NCI-H146 treated with DMSO at 0.1 percent for 48 hours (cell line): ENCODE measurements at regions not wholly inside any gene's neighbourhood (a gene's known extent, or its start where the extent isn't known, plus 50 kb on each side); places are given as distances from the start of the nearest gene placed in this dataset.

ENCODE experiments used
- DNase-seq: peaks from one replicate; lab custom pipeline; 2025; ENCODE audit not compliant: unreplicated experiment; lab: John Stamatoyannopoulos, UW

DNA sequence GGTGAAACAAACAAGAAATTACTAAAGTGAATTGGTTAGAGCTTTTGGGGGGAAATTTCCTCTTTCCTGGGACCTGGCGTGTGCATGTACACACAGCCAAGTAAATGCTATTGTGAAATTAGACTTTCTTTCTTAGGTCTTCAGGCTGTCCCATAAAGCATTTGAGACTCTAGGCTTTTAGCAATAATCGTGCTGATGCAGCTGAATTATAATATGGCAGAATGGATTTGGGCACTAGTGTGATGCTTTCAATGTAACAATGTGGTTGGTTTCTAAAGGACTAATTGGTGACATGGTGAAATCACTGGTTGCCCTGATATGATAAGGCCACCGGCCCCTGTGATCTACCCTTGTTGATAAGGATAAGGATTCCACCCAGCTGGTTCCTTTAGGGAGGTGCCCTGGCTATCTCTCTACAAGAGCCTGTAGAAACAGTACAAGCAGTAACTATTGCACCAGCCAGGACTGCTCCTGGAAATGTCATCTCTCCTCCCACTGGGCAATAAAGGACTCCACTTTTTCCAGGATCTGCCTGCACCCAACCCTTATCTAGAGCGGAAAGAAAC, 164.1 kb downstream of the TFAP2A start:
- DNase-seq: no peak

DNA sequence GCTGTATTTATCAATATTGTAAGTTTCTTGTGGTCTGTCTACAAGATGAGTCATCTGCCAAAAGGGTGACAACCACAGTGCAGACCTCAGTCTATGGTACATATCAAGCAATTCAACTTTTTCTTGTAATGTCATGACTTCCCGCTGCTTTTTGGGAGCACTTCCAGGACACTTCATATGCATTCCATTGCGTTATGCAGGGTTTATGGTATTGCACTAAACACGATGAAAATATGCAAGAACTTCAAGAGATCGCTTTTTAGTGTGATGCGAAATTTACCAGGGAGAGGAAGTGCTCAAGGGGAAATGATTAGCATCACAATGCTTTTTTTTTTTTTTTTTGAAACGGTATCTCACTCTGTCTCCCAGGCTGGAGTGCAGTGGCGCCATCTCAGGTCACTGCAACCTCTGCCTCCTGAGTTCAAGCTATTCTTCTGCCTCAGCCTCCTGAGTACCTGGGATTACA, 166.5 kb downstream of the TFAP2A start:
- DNase-seq: no peak

DNA sequence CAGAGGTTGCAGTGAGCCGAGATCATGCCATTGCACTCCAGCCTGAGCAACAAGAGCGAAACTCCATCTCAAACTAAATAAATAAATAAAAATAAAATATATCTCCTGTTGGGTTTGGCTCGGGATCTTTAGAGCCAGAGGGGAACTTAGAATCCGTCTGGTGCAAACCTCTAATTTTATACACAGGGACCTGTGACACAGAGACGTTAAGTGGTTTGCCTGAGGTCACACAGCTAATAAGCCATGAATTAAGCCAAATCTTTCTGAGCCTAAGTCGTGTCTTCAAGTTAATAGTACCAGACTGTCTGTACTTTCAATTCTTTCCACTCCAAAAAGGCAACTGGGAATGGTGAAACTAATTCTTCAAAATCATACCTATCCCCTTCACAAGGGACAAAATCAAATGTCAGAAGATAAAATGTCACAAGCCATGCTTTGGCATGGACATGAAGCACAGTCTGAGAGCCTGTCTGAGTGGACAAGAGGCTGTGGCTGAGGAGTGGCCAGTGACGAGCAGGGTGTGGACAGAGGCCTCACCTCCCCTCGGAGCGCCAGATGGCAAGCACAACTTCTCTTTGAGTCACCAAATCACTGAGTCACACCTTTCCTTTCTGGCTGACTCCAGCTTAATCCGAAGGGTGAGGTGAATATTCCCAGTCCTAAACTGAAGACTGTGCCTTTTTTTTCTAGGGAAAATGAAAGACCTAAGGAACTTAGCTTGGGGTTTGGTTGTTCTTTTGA, 177.4 kb downstream of the TFAP2A start:
- no peak for DNase-seq

DNA sequence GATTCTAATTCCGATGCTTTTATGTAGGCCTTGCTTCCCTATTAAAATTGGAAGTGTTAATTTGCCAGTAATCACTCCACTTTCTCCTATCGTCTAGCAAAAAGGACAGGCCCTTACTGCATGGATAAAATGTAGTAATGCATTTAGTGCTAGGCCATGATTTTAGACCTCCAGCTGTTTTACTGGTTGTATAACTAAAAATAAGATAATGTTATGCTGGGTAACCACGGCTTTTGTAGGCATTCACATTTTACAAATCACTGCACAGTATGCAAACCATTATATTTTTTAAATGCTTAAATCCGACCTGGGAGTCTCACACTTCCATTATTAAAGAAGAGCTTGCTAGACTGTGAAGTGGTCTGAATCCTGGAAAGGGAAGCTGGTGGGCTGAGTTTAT, 179.5 kb downstream of the TFAP2A start:
- DNase-seq: no peak

DNA sequence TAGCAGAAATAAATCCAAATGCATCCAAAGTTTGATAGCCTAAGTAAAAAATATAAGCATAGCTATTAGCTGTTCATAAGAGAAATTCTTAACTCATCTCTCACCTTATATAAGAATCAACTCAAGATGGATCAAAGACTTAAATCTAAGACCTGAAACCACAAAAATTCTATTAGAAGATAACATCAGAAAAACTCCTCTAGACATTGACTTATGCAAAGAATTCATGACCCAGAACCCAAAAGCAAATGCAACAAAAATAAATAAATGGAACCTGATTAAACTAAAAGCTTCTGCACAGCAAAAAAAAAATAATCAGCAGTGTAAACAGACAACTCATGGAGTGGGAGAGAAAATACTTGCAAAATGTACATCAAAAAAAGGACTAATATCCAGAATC, 184.3 kb downstream of the TFAP2A start:
- no peak for DNase-seq

DNA sequence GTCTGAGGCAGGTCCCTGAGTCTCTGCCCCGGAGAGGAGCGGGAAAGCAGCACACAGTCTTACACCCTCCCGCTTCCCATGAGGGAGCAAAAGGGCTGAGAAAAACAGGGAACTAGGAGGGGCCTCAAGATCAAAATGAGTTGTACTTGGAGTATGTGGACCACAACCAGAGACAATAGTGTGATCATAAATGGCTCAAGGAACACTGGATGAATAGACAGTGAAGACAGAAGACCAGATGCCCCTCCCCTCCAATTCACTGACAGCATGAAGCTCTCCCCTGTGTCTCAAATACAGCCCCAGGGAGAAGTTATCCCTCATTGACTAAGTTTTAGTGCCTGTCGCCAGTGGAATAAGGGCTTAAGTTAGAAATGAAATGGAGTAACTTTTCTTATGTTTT, 191.0 kb downstream of the TFAP2A start:
- DNase-seq: no peak

DNA sequence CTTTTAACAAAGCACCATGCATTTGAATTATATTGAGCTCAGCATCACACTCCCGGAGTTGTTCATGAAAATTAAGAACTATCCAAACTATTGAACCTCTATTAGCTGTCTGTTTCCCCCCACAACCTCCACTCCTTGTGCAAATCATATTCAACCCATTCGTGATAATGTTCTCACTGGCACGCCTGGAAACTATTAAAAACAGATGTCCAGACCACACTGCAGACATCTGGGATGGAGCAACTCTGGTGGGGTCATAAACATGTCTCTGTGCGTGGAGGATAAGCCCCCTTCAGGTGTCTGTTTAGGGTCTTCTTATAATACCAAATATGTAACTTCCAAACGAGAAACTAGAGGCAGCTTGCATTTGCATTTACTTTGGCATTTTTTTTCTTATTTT, 193.7 kb downstream of the TFAP2A start:
- DNase-seq: no peak

DNA sequence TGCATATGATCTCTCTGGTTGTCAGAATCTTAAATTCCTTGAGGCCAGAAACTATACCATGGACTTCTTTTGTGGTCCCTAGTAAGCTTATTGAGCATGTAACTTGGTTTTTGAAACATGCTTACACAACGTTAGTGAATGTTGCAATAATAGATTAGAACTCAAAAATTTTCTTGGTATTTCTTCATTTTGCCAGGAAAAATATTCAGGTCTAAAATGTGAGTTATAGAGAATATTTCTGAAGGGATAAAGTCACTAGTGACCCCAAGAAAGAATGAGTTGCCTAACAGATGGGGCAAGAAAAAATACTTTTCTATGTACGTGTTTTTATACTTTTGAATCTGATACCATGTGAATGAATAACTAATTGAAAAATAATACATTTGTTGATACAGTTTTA, 195.4 kb downstream of the TFAP2A start:
- DNase-seq: no peak

DNA sequence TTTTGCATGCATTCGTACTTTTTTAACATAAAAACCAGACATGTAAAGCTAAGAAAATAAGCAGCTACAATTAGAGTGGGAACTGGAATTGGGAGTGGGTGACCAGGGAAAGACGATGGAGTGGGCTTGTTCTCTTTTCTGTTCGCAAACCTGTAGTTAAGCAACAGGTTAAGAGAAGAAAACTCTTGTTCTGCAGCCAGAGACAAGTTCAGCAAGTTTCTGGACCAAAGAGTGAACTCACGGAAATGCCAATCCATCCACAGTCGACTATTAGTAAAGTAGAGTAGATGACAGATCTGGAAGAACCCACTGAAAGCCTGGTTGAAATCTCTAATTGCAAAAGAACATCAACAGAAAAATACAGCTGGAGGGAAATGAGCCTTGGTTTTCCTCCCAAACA, 197.8 kb downstream of the TFAP2A start:
- no peak for DNase-seq

DNA sequence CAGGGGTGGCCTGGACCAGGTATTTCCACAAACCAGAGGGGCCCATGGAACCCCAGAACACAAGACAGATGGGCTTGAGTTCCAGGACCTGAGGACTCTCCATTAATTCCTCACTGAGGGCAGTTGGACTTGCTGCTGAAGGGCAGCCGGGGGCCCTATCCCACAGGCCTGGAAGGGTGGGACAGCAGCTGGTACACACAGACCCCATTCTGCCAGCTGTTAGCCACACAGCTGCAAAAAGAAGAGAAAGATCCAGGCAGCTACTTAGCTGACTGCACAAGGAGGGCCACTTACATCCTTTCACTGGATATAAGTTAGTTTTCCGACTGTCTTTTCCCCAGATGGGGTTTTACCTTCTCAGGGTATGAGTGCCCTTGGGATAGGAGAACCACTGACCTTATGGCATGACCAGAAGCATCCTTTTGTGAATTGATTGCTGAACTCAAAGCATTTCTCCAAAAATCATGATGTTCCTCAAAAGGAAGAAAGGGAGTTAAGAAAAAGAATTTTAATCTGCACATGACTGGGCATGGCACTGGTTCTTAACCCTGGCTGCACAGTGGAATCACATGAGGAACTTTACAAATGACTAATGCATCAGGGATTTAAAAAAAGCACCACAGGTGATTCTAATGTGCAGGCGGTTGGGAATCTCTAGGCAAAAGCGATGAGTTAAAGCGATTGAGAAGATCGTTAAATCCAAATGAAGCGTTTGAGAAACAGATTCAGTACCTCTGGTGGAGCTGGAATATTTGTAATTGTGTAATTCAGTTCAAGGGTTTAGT, 199.4 kb downstream of the TFAP2A start:
- DNase-seq: no peak

DNA sequence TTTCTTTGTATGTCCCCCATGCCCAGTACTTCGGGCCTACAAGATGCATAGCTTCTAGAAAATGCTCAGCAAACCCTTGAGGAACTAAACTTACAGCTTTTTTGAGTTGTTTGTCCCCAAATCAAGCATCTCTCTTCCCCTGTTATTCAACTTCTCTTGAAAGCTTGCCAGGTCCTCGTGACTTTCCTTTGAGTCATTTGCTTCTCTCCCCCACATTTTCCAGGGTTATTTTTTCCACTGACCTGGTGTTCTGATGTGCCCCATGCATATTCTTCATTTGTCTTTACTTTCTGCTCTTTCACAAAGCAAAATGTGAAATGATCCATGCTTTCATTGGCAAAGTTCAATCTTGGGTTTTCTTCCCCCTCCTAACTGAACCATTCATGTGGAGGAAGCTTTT, 204.8 kb downstream of the TFAP2A start:
- no peak for DNase-seq

DNA sequence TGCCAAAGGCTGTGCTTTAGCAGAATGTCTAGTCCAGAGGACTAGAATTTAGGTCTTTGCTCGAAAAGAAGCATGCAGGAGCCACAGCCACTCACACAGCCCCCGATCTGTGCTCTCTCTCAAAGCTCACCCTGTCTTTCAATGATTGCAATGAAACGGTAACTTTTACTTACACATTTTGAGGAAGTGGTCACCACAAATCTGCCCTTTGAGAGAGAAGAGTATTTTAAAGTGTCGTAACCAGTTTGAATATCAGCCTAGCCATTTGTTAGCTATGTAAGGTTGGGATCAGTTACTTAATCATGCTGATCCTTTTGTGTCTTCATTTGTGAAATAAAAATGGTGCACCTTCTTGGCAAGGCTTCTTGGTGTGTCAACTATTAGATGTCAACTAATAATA, 209.0 kb downstream of the TFAP2A start:
- DNase-seq: no peak

DNA sequence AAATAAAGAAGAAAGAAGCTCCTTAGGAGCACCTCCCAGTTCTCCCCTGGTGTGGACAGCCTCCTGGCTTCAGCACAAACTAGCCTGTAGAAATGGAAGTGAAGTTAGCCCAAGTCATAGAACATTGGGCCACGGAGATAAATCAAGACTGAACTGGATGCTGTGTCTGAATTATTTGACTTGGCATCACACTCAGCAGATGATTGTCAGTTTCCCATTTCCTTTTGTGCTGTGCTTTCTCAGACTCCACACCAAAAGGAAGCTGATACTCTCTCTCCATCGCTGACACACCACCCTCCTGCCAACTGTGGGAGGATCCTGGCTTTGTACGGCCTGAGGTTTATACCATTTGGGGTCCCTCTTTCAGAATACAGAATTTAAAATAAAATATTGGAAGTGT, 209.8 kb downstream of the TFAP2A start:
- no peak for DNase-seq

DNA sequence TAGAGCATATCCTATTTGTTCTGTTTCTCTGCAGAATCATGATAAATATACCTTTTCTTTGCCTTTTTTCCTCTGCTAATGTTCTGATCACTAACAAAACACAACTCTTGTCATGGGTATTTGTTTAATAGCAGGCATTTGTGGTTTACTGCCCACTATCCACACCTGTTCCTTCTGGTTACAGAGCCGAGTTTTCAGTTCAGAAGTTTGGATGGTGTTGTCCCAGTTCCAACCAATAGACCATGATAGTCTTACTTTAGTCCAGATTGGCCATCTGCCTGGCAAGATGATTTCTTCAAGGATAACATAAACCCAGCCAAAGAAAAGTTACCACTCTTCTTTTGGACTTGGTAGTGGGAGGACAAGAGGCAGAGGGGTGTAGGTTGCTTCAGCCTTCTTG, 211.2 kb downstream of the TFAP2A start:
- DNase-seq: no peak

DNA sequence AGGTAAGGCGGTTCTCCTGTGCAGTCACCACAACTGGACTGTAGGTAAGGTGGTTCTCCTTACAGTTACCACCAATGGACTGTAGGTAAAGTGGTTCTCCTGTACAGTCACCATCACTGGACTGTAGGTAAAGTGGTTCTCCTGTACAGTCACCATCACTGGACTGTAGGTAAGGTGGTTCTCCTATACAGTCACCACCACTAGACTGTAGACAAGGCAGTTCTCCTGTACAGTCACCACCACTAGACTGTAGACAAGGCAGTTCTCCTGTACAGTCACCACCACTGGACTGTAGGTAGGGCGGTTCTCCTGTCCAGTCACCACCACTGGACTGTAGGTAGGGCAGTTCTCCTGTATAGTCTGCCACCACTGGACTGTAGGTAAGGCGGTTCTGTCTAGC, 212.3 kb downstream of the TFAP2A start:
- no peak for DNase-seq

DNA sequence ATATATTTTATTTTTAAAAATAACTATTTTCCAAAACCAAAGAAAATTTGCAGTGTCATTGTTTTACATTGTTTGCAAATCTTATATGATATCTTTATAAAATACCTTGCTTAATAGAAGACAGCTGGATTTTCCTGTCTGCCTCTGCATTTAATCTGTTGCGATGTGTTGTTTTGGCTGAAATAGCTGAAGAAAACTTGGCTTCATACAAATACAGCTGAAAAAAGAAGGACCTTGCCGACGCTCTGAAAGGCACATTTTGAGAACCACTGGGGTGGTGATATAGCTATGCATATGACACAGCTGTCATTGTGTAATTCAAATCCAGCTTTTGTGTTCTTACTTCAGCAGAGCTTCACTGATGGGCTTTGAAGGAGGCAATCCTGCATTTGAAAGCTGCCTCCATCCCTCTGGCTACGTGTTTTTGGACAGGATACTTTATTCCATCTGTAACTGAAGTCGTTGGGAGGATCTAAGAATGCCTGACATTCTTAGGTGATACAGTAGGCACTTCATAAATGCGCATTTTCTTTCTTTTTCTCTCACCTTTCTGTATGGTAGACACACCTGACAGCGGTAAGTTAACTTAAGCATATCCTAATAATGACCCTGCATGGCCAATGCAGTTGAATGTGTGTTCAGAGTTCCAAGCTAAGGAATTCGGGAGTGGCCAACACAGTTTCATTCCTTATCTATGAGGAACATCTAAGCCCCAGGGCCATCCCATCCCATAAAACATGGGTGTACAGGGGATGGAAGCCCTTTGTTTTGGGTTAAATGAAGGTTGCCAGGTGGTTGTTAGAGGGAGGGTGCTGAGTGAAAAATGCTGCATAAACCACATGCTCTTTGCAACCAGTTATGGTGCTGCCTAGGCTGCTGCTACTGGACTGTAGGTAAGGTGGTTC, 213.0 kb downstream of the TFAP2A start:
- no peak for DNase-seq

DNA sequence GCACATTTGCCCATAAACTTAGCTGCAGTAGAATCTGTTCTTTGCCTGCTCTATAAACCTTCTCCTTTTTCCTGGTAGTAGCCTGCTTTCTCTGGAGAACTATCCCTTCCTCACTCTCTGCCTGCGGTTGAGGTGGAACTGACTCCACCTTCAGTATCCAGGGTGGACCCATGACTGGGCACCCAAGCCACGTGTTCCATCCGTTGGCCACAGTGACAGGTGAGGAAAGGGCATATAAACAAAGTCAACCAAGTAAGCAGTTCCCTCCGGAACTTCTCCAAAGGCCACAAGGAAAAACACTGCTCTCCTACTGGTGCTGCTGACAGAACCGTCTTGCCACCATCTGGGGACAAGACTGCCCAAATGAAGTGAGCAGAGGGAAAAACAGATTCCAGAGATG, 218.8 kb downstream of the TFAP2A start:
- DNase-seq: no peak

DNA sequence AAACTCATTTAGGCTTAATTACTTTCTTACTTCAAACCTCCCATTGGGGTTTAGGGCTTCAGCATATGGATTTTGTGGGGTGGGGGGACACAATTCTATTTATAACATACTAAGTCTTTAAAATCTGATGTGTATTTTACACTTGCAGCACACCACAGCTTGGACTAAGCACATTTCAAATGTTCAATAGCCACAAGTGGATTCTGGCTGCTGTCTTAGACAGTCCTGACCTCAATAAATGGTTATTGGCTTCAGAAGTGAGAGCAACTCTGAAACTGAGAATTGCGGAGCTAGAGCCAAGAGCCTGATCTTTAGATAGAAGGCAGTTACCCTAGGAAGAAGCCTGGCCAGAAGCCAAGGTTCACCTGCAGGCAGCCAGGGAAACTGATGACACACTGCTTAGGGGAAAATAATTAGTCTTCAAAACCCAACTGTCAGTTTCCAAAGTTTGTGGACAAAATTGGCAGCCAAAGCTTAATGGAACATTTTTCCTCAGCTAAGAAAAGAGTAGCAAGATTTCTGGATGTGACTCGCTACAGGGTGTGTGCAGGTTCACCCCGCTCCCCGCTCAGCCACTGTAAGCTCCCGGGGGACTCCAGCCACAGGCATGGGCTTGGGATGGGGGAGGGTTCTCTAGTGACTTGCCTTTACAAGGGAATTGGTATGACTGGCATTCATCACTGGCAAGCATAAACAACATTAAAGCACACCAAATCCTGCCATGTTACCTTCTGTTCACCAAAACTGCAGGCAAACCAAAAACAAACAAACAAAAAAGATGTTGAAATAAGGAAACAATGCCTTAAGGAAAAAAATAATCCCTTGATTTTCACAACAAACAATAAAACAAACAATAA, 219.8 kb downstream of the TFAP2A start:
- no peak for DNase-seq

DNA sequence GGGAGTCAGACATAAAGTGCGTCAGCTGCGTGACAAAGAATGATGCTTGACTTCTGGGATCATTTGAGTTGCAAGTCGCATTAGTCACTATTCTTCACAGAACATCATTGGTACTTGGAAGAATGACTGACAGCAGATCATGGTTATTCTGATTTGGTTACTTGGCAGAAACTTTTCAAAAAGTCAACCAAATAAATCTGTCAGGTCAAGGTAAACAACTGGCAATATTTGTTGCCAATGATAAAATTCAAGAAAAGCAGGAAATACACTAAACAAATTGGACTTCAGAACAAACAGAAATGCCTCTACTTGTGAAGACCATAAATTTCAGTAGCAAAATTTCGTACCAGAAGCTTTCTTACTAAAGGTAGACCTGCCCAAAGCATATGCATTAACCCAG, 221.6 kb downstream of the TFAP2A start:
- DNase-seq: no peak

DNA sequence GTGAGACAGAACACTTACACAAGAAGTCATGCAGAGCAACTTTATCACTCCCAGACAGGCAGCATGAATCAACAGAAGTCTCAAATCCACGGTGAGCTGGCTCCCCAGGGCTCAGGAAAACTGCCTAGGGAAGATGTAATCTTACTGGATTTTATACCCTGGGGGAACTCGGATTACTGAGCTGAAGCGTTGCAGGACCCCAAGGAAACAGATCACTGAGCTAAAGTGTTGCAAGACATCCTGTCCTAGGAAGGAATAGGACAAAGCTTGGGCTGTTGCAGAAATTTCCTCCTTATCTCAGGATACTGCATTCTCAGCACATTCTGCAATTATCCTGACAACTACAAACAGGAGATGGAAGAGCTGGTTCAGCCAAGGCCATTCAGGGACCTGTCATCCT, 224.8 kb downstream of the TFAP2A start:
- no peak for DNase-seq
